ENCODE measurements at regions not wholly inside any gene's neighbourhood (a gene's known extent, or its start where the extent isn't known, plus 50 kb on each side); places are given as distances from the start of the nearest gene placed in this dataset.

DNA sequence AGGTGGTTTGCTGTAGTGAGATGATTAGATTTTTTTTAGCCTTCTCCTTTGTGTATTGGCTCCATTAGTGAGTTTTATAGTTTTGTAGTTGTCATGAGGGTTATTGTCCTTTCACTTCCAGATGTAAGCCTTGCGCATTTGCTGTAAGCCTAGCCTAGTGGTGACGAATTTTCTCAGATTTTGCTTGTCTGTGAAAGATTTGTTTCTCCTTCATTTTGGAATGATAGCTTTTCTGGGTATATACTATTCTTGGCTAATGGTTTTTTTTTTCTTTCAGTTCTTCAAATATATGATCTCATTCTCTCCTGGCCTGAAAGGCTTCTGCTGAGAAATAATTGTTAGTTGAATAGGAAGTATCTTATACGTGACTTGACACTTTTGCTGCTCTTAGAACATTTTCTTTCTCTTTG lies 166.5 kb upstream of the THRB start:
- no peak for DNase-seq (ENCODE audit: low read depth)
- TF ChIP-seq, protein P1, sequence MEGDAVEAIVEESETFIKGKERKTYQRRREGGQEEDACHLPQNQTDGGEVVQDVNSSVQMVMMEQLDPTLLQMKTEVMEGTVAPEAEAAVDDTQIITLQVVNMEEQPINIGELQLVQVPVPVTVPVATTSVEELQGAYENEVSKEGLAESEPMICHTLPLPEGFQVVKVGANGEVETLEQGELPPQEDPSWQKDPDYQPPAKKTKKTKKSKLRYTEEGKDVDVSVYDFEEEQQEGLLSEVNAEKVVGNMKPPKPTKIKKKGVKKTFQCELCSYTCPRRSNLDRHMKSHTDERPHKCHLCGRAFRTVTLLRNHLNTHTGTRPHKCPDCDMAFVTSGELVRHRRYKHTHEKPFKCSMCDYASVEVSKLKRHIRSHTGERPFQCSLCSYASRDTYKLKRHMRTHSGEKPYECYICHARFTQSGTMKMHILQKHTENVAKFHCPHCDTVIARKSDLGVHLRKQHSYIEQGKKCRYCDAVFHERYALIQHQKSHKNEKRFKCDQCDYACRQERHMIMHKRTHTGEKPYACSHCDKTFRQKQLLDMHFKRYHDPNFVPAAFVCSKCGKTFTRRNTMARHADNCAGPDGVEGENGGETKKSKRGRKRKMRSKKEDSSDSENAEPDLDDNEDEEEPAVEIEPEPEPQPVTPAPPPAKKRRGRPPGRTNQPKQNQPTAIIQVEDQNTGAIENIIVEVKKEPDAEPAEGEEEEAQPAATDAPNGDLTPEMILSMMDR (conservative IDR thresholded peaks at IDR 0.05; ENCODE audit: low read length), result no peak
- no peak overlapping the region for H3K4me3 ChIP-seq (ENCODE audit: low read length)

DNA sequence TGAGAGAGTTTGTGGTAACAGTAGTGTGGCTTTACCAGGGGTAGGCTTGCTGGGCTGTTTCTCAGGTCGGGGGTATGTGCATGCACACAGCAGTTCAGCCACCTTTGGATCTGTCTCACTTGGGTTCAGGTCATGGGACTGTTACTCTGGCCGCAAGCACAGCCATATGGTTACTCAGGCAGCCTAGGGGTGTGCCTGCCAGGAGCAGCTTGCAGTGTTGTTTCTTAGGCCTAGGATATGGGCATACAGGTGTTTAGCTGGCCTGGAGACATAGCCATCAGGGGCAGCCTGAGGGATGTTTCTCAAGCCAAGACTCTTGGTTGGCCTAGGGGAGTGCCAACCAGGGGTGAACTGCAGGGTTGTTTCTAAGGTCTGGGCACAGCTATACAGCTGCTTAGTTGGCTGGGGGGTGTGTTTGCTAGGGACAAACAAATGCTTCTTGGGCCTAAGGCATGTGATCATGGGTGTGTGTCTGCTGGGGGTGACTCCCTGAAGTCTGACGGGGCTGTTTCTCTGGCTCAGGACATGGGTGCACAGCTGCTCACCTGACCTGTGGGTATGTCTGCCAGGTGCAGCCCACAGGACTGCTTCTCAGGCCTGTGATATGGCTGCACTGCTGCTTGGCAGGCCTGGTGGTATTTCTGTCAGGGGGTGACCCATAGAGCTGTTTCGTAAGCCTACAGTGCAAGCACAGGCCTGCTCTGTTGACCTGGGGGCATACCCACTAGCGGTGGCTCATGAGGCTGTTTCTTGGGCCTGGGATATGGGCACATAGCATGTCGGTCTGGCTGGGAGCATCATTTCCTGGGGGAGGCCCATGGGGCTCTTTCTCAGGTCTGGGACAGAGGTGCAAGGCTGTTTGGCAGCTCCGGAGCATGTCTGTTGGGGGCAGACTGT lies 168.0 kb upstream of the THRB start:
- TF ChIP-seq, protein P1 (conservative IDR thresholded peaks at IDR 0.05; ENCODE audit: low read length), result no peak
- no peak for DNase-seq (ENCODE audit: low read depth)

DNA sequence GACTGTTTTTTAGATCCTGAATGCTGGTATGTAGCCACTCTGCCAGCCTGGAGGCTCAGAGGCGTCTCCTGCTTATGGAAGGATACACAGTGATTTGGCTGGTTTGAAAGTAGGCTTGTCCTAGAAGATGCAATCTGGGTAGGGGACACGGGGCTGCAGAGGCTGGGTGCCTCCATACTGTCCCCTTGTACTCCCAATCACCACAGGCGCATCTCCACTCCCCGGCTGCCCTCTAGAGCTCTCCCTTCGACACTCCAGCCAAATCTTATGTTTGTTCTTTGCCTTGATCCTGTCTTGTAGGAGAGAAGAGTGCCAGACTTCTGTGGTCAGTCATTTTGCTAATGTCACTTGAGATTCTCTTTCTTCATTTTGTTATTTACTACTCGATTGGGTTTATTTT lies 168.8 kb upstream of the THRB start:
- TF ChIP-seq, protein P1 (conservative IDR thresholded peaks at IDR 0.05; ENCODE audit: low read length), result no peak
- DNase-seq (ENCODE audit: low read depth), result no peak
- no peak overlapping the region for H3K4me3 ChIP-seq (ENCODE audit: low read length)

More for the DNA sequence above, 168.0 kb upstream of the THRB start:
- no peak overlapping the region for H3K4me3 ChIP-seq (ENCODE audit: low read length)

DNA sequence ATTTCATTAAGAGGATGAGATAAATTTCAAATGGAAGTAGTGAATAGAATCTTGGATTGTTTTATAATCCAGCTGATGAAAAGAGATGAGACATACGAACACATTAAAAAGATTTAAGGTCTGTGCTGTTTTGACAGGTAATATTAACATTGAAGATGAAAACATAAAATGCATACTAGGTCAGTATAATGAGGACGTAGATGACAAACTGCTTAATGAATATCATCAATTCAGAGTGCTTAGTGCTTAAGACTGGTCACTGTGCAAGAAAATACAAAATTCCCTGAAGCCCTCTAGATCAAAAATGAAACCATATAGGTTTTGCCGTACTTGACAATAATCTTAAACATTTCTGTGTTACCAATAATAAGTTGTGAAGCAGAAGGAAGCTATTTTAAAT lies 173.4 kb upstream of the THRB start:
- no peak overlapping the region for H3K4me3 ChIP-seq (ENCODE audit: low read length)
- DNase-seq (ENCODE audit: low read depth), result no peak
- TF ChIP-seq, protein P1 (conservative IDR thresholded peaks at IDR 0.05; ENCODE audit: low read length), result no peak

DNA sequence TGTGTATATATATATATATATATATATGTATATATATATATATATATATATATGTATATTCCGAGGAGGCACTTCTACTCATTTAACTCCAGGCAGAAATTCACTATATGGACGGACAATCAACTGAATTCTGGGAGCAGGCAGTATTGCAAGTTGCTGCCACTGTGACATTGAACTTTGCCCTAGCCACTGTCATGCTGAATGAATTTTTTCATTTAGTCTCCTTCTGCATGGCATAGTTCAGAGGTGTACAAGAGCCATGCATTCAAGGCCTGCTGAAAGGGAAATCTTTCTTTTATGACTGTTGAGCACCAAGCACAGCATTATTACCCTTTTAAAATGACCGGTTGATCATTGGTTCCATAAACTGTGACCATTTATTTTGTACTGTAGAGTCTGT lies 176.2 kb upstream of the THRB start:
- TF ChIP-seq, protein P1 (conservative IDR thresholded peaks at IDR 0.05; ENCODE audit: low read length), result no peak
- H3K4me3 ChIP-seq (ENCODE audit: low read length), result no peak overlapping the region
- DNase-seq (ENCODE audit: low read depth), result no peak

DNA sequence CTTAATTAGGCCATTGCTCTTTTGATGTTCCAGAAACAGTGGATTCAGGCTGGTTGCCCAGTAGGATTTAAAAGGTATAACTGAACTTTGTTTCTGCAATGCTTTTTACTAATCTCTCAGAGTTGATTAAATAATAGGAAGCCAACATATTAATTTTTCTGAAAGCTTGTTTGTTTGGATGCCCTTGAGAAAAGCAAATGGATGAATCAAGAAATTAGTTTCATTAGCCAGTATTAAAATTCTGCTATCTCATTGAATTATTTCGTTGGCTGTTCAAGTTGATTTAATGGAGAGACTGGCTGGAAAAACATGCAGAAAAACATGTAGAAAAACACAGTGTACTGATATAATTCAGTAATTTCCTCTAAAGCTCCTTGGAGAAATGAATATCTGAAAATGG lies 178.9 kb upstream of the THRB start:
- no peak overlapping the region for H3K4me3 ChIP-seq (ENCODE audit: low read length)
- DNase-seq (ENCODE audit: low read depth), result no peak
- TF ChIP-seq, protein P1 (conservative IDR thresholded peaks at IDR 0.05; ENCODE audit: low read length), result no peak

DNA sequence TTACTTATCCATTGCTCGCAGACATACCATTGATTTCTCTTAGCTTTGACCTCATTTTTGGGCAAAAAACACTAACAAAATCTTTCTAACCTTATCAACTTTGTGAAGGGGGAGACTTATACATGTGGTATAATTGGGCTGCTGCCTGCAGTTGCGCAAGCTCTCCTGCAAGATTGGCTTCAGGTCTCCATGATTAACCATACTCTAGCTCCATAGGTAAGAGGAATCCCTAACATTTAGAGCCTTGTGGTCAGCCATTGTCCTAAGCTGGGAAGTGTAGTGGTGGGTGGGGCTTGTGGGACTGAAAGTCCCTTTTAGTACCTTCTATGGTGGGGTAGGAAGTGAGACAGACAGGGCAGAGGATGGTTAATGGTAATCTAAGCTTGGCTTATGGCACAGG lies 179.6 kb upstream of the THRB start:
- TF ChIP-seq, protein P1 (conservative IDR thresholded peaks at IDR 0.05; ENCODE audit: low read length), result no peak
- no peak overlapping the region for H3K4me3 ChIP-seq (ENCODE audit: low read length)
- no peak for DNase-seq (ENCODE audit: low read depth)

All from AG10803 (cell line).